H1 (cell line): ENCODE measurements at regions not wholly inside any gene's neighbourhood (a gene's known extent, or its start where the extent isn't known, plus 50 kb on each side); places are given as distances from the start of the nearest gene placed in this dataset.

Experiments
- CTCF ChIA-PET: fragments of 300-600 bp; sonication (Branson Sonifier 250); formaldehyde crosslinking; loops from one replicate; lab custom pipeline; 2021; ENCODE audit not compliant: partially characterized antibody; lab: Charles Lee
- POLR2A ChIA-PET: fragments of 300-600 bp; sonication (Branson Sonifier 250); formaldehyde crosslinking; loops from one replicate; lab custom pipeline; 2021; ENCODE audit warnings: inconsistent platforms; ENCODE audit not compliant: partially characterized antibody; lab: Charles Lee
- DNase-seq, 2 experiments: peaks; one replicate each; pipeline versions ENCODE4 v3.0.0 to v3.0.0-alpha.2; 2010 to 2022; ENCODE audit warnings: low spot score in 2 of 2, low read depth in 1 of 2, mixed read lengths in 1 of 2
- FAIRE-seq: peaks from 2 replicates; lab custom pipeline; 2011; peaks lifted over from hg19 to GRCh38; lab: Jason Lieb, UNC
- H2AFZ ChIP-seq: 2 replicates; pipeline ENCODE4 v1.8.1; 2012; ENCODE audit warnings: low read length, inconsistent platforms
- H2AK5ac ChIP-seq: 2 replicates; pipeline ENCODE4 v1.6.1; 2013; ENCODE audit warnings: low read depth, low read length
- H2BK120ac ChIP-seq: replicated peaks from 2 replicates; pipeline ENCODE3; 2013; ENCODE audit warnings: low read depth, low read length, inconsistent platforms
- H2BK12ac ChIP-seq: 2 replicates; pipeline ENCODE4 v1.6.1; 2013; ENCODE audit warnings: low read depth, low read length
- H2BK15ac ChIP-seq: 2 replicates; pipeline ENCODE4 v1.6.1; 2013; ENCODE audit warnings: low read length
- H2BK20ac ChIP-seq: 2 replicates; pipeline ENCODE4 v1.6.1; 2013; ENCODE audit warnings: low read length
- H2BK5ac ChIP-seq: 2 replicates; pipeline ENCODE4 v1.6.1; 2013; ENCODE audit warnings: low read depth, low read length
- H3K14ac ChIP-seq: 2 replicates; pipeline ENCODE4 v1.6.1; 2013; ENCODE audit warnings: inconsistent platforms; ENCODE audit not compliant: insufficient read length
- H3K18ac ChIP-seq: 2 replicates; pipeline ENCODE4 v1.6.1; 2013; ENCODE audit warnings: low read length; ENCODE audit errors: extremely low read depth
- H3K23ac ChIP-seq: 2 replicates; pipeline ENCODE4 v1.6.1; 2013; ENCODE audit warnings: inconsistent platforms; ENCODE audit not compliant: insufficient read length
- H3K23me2 ChIP-seq: 2 replicates; pipeline ENCODE4 v1.6.1; 2013; ENCODE audit warnings: low read depth, low read length
- H3K27ac ChIP-seq: 2 replicates; pipeline ENCODE4 v1.6.1; 2011; ENCODE audit warnings: low read depth, low read length, inconsistent platforms
- H3K27me3 ChIP-seq, 4 experiments: replicated peaks in 1 of 4; 1 replicate in 1 of 4; 2 replicates in 3 of 4; pipeline versions ENCODE4 v1.6.1 to v1.8.1; 2011 to 2013; ENCODE audit warnings: low read length in 3 of 4, mild to moderate bottlenecking in 3 of 4, inconsistent platforms in 2 of 4, mixed read lengths in 2 of 4, moderate library complexity in 1 of 4; ENCODE audit not compliant: control insufficient read depth in 3 of 4, insufficient read depth in 3 of 4; ENCODE audit errors: extremely low read depth in 1 of 4
- H3K36me3 ChIP-seq, 4 experiments: 2 replicates each; pipeline versions ENCODE4 v1.6.1 to v1.8.1; 2011 to 2013; ENCODE audit warnings: mild to moderate bottlenecking in 4 of 4, low read length in 3 of 4, moderate library complexity in 2 of 4, control low read depth in 1 of 4, inconsistent platforms in 1 of 4; ENCODE audit not compliant: insufficient read depth in 4 of 4, control insufficient read depth in 2 of 4
- H3K4ac ChIP-seq: replicated peaks from 2 replicates; pipeline ENCODE3; 2013; ENCODE audit warnings: low read length, low read depth, mixed read lengths, inconsistent platforms; ENCODE audit not compliant: insufficient read length
- H3K4me1 ChIP-seq, 4 experiments: replicated peaks in 1 of 4; 1 replicate in 1 of 4; 2 replicates in 3 of 4; pipeline versions ENCODE4 v1.6.1 to v1.8.1; 2011 to 2013; ENCODE audit warnings: low read length in 3 of 4, inconsistent platforms in 2 of 4, mixed read lengths in 1 of 4; ENCODE audit not compliant: insufficient read depth in 4 of 4, control insufficient read depth in 3 of 4
- H3K4me2 ChIP-seq, 2 experiments: 2 replicates each; pipeline versions ENCODE4 v1.6.1 to v1.8.1; 2011 to 2013; ENCODE audit warnings: low read depth in 2 of 2, low read length in 2 of 2, control low read depth in 1 of 2, inconsistent platforms in 1 of 2, mild to moderate bottlenecking in 1 of 2; ENCODE audit not compliant: insufficient read depth in 1 of 2
- H3K4me3 ChIP-seq, 4 experiments: fragments of 200-600, 300-600 bp in 1 of 4; sonication (generic), shearing (Covaris generic), sonication (Bioruptor Twin) in 1 of 4; 2 replicates each; pipeline versions ENCODE4 v1.5.1 to v1.8.1; 2011 to 2016; ENCODE audit warnings: low read length in 4 of 4, low read depth in 3 of 4, control low read depth in 2 of 4, inconsistent platforms in 2 of 4, mild to moderate bottlenecking in 2 of 4, mixed read lengths in 1 of 4, moderate library complexity in 1 of 4; ENCODE audit not compliant: insufficient read depth in 2 of 4; ENCODE audit errors: extremely low read depth in 1 of 4
- H3K56ac ChIP-seq: replicated peaks from 2 replicates; pipeline ENCODE3; 2013; ENCODE audit warnings: low read depth, mild to moderate bottlenecking, mixed read lengths, low read length, inconsistent platforms; ENCODE audit not compliant: insufficient read length
- H3K79me1 ChIP-seq: 2 replicates; pipeline ENCODE4 v1.6.1; 2013; ENCODE audit warnings: low read depth, low read length, control low read depth
- H3K79me2 ChIP-seq, 2 experiments: 2 replicates each; pipeline versions ENCODE4 v1.6.1 to v1.8.1; 2012 to 2013; ENCODE audit warnings: low read length in 2 of 2, mild to moderate bottlenecking in 2 of 2, inconsistent platforms in 1 of 2; ENCODE audit not compliant: insufficient read depth in 2 of 2, control insufficient read depth in 1 of 2
- H3K9ac ChIP-seq, 4 experiments: replicated peaks in 1 of 4; 1 replicate in 1 of 4; 2 replicates in 3 of 4; pipeline versions ENCODE4 v1.6.1 to v1.8.1; 2011 to 2013; ENCODE audit warnings: low read depth in 3 of 4, low read length in 3 of 4, control low read depth in 2 of 4, mild to moderate bottlenecking in 2 of 4, moderate library complexity in 2 of 4, inconsistent platforms in 1 of 4; ENCODE audit errors: extremely low read depth in 1 of 4
- H3K9me3 ChIP-seq, 2 experiments: 2 replicates each; pipeline versions ENCODE4 v1.6.1 to v1.8.1; 2012 to 2013; ENCODE audit warnings: mild to moderate bottlenecking in 2 of 2, moderate library complexity in 2 of 2, control low read depth in 1 of 2, inconsistent platforms in 1 of 2, low read depth in 1 of 2, low read length in 1 of 2, mixed read lengths in 1 of 2; ENCODE audit not compliant: insufficient read depth in 2 of 2
- H4K20me1 ChIP-seq, 2 experiments: replicated peaks in 1 of 2; 2 replicates each; pipeline versions ENCODE3 to v1.8.1; 2011 to 2013; ENCODE audit warnings: inconsistent platforms in 2 of 2, low read length in 2 of 2, mild to moderate bottlenecking in 1 of 2; ENCODE audit not compliant: insufficient read depth in 2 of 2, control insufficient read depth in 1 of 2
- H4K5ac ChIP-seq: 2 replicates; pipeline ENCODE4 v1.6.1; 2013; ENCODE audit warnings: low read length, low read depth, mixed read lengths, inconsistent platforms; ENCODE audit not compliant: insufficient read length
- H4K8ac ChIP-seq: 2 replicates; pipeline ENCODE4 v1.8.0; 2013; ENCODE audit warnings: mild to moderate bottlenecking, moderate library complexity, low read length, inconsistent platforms; ENCODE audit not compliant: insufficient read depth; ENCODE audit errors: extremely low read depth
- H4K91ac ChIP-seq: replicated peaks from 2 replicates; pipeline ENCODE3; 2013; ENCODE audit warnings: low read length, mixed read lengths, inconsistent platforms; ENCODE audit not compliant: insufficient read length
- ASH2L ChIP-seq: fragments of 200-600, 300-600 bp; sonication (generic); IDR thresholded peaks from one replicate; pipeline ENCODE4 v1.7.1; 2017; ENCODE audit warnings: low read length
- CEBPB ChIP-seq: IDR thresholded peaks from 2 replicates; pipeline ENCODE4 v1.6.1; 2012; ENCODE audit warnings: low read depth, low read length
- JUN ChIP-seq: IDR thresholded peaks from 2 replicates; pipeline ENCODE4 v1.6.1; 2011; ENCODE audit warnings: low read depth, mild to moderate bottlenecking, improper control_type of control experiment, low read length
- KDM1A ChIP-seq: fragments of 200-600, 300-600 bp; sonication (generic); IDR thresholded peaks from 2 replicates; pipeline ENCODE4 v1.7.1; 2016; ENCODE audit warnings: mild to moderate bottlenecking, low read length, borderline replicate concordance
- PHF8 ChIP-seq: fragments of 200-600 bp; sonication (generic); conservative IDR thresholded peaks from 2 replicates; pipeline ENCODE4 v1.7.1; 2012; ENCODE audit warnings: low read depth, mild to moderate bottlenecking, inconsistent platforms, low read length, moderate library complexity
- POU5F1 ChIP-seq: IDR thresholded peaks from 2 replicates; pipeline ENCODE4 v1.6.1; 2011; ENCODE audit warnings: low read depth, mild to moderate bottlenecking, low read length, moderate library complexity
- RFX5 ChIP-seq: IDR thresholded peaks from 2 replicates; pipeline ENCODE4 v1.6.1; 2011; ENCODE audit warnings: low read depth, low read length, improper control_type of control experiment, borderline replicate concordance
- RNF2 ChIP-seq: fragments of 200-900, 300-1000 bp; sonication (generic); IDR thresholded peaks from 2 replicates; pipeline ENCODE4 v1.7.1; 2016; ENCODE audit warnings: borderline replicate concordance, low read depth, mild to moderate bottlenecking, antibody characterized with exemption, low read length; ENCODE audit not compliant: poor library complexity, severe bottlenecking; ENCODE audit errors: missing control alignments
- SIN3A ChIP-seq, 2 experiments: IDR thresholded peaks in 1 of 2; conservative IDR thresholded peaks in 1 of 2; 2 replicates each; pipeline ENCODE4 v1.6.1; 2011 to 2012; ENCODE audit warnings: low read length in 2 of 2, improper control_type of control experiment in 1 of 2, low read depth in 1 of 2, mild to moderate bottlenecking in 1 of 2
- SIRT6 ChIP-seq: IDR thresholded peaks from one replicate; pipeline ENCODE4 v1.7.1; 2012; ENCODE audit warnings: low read length, inconsistent platforms
- SUZ12 ChIP-seq: fragments of 200-600 bp; sonication (generic); IDR thresholded peaks from 2 replicates; pipeline ENCODE4 v1.6.1; 2012; ENCODE audit warnings: mild to moderate bottlenecking, inconsistent platforms, low read length, moderate library complexity, mixed read lengths
- TBP ChIP-seq: IDR thresholded peaks from 2 replicates; pipeline ENCODE4 v1.6.1; 2011; ENCODE audit warnings: low read depth, low read length, improper control_type of control experiment
- TEAD4 ChIP-seq: IDR thresholded peaks from 2 replicates; pipeline ENCODE4 v1.6.1; 2012; ENCODE audit warnings: low read depth, low read length, inconsistent platforms, mixed read lengths
- YY1 ChIP-seq: IDR thresholded peaks from 2 replicates; pipeline ENCODE4 v1.6.1; 2011; ENCODE audit warnings: low read depth, mild to moderate bottlenecking, low read length
- WGBS, 2 experiments: shearing (Covaris generic) in 1 of 2; methylation state at CpG; one replicate each; pipeline versions ENCODE4 v1.1.6 to v1.1.7; 2013 to 2015; ENCODE audit warnings: low lambda C conversion rate in 2 of 2, mixed read lengths in 2 of 2, inconsistent platforms in 1 of 2, low coverage in 1 of 2, missing lambda C conversion rate in 1 of 2; ENCODE audit not compliant: insufficient replicate concordance in 2 of 2, insufficient coverage in 1 of 2, insufficient read length in 1 of 2; ENCODE audit errors: extremely low coverage in 1 of 2, missing lambda C conversion rate in 1 of 2; 5-methylcytosine and 5-hydroxymethylcytosine counted together

- H3K18ac ChIP-seq = no peak overlapping the region
- DNase-seq = no peak
- H2BK5ac ChIP-seq = no peak overlapping the region
- ChIA-PET CTCF (interaction anchor here (1.1 to 1.3 kb wide), 3 partner anchors 25 to 361 kb away, joined by 3 to 6 read pairs (median 5); no protein-coding TSS in a partner anchor), POLR2A (no interaction called here)
- H3K4me1 ChIP-seq = peaks cover 0 to 8% (median 2%) of the 10 kb centered on the region in 4 experiments; a peak in 2 of 7 replicates
- 85 to 100% methylated on average over 2 to 8 of the region's 8 CpGs for WGBS, 2 experiments
- no peaks in the 10 kb centered on the region for H3K79me2 ChIP-seq
- H3K9me3 ChIP-seq = no peaks in the 10 kb centered on the region
- H3K79me1 ChIP-seq = no peaks in the 10 kb centered on the region
- H3K4me3 ChIP-seq = no peak overlapping the region
- H3K14ac ChIP-seq = no peak overlapping the region
- H2BK15ac ChIP-seq = no peak overlapping the region
- H2BK12ac ChIP-seq = no peak overlapping the region
- H3K27ac ChIP-seq = no peak overlapping the region
- no peak for FAIRE-seq
- no peaks in the 10 kb centered on the region for H4K20me1 ChIP-seq
- no peaks in the 10 kb centered on the region for H3K23me2 ChIP-seq
- H2AK5ac ChIP-seq = no peak overlapping the region
- no peak overlapping the region for H4K5ac ChIP-seq
- no peak overlapping the region for H2AFZ ChIP-seq
- H3K27me3 ChIP-seq = peaks cover 1 to 19% (median 13%) of the 10 kb centered on the region in 4 experiments; a peak in 5 of 7 replicates
- H3K56ac ChIP-seq = no peak overlapping the region
- no peaks in the 10 kb centered on the region for H3K36me3 ChIP-seq
- no peak overlapping the region for H4K8ac ChIP-seq
- no peak overlapping the region for H3K23ac ChIP-seq
- H3K4ac ChIP-seq = no peak overlapping the region
- H2BK20ac ChIP-seq = no peak overlapping the region
- no peak overlapping the region for H3K9ac ChIP-seq
- H4K91ac ChIP-seq = no peak overlapping the region
- H2BK120ac ChIP-seq = no peak overlapping the region
- no peak overlapping the region for H3K4me2 ChIP-seq
- no peak for TF ChIP-seq KDM1A
- TF ChIP-seq SIN3A (conservative IDR thresholded peaks at IDR 0.05 in 1 of 2, IDR thresholded peaks at IDR 0.05 in 1 of 2; ENCODE audit: low read depth in 1 of 2, low read length in 2 of 2) = no peak
- TF ChIP-seq POU5F1 = no peak
- TF ChIP-seq ASH2L = no peak
- no peak for TF ChIP-seq PHF8
- no peak for TF ChIP-seq RNF2
- TF ChIP-seq RFX5 = no peak
- TF ChIP-seq JUN = no peak
- TF ChIP-seq SUZ12 = no peak
- TF ChIP-seq SIRT6 = no peak
- TF ChIP-seq TBP = no peak
- TF ChIP-seq CEBPB = no peak
- no peak for TF ChIP-seq YY1
- TF ChIP-seq TEAD4 = no peak
Observed at GRCh38 chr4:181168011-181168805, 1075.0 kb upstream of the TENM3 start.
